BLaER1 (cell line): ENCODE measurements at regions not wholly inside any gene's neighbourhood (a gene's known extent, or its start where the extent isn't known, plus 50 kb on each side); places are given as distances from the start of the nearest gene placed in this dataset.

ENCODE experiments used
- H3K27ac ChIP-seq: shearing (Covaris generic); formaldehyde crosslinking; 2 replicates; pipeline ENCODE4 v1.8.1; 2022
- H3K27me3 ChIP-seq: shearing (Covaris generic); formaldehyde crosslinking; 2 replicates; pipeline ENCODE4 v1.8.1; 2022
- H3K36me3 ChIP-seq: shearing (Covaris generic); formaldehyde crosslinking; 2 replicates; pipeline ENCODE4 v1.8.1; 2022
- H3K4me1 ChIP-seq: shearing (Covaris generic); formaldehyde crosslinking; 2 replicates; pipeline ENCODE4 v1.8.1; 2022
- H3K4me2 ChIP-seq: shearing (Covaris generic); formaldehyde crosslinking; 2 replicates; pipeline ENCODE4 v1.8.1; 2022
- H3K4me3 ChIP-seq: shearing (Covaris generic); formaldehyde crosslinking; 2 replicates; pipeline ENCODE4 v1.8.1; 2022
- H3K9ac ChIP-seq: shearing (Covaris generic); formaldehyde crosslinking; 2 replicates; pipeline ENCODE4 v1.8.1; 2022
- H3K9me3 ChIP-seq: shearing (Covaris generic); formaldehyde crosslinking; 2 replicates; pipeline ENCODE4 v1.8.1; 2022
- H4K20me1 ChIP-seq: shearing (Covaris generic); formaldehyde crosslinking; 2 replicates; pipeline ENCODE4 v1.8.1; 2022
- Cebpa-rat ChIP-seq: shearing (Covaris generic); IDR thresholded peaks from 2 replicates; pipeline ENCODE4 v1.8.1; 2022

DNA sequence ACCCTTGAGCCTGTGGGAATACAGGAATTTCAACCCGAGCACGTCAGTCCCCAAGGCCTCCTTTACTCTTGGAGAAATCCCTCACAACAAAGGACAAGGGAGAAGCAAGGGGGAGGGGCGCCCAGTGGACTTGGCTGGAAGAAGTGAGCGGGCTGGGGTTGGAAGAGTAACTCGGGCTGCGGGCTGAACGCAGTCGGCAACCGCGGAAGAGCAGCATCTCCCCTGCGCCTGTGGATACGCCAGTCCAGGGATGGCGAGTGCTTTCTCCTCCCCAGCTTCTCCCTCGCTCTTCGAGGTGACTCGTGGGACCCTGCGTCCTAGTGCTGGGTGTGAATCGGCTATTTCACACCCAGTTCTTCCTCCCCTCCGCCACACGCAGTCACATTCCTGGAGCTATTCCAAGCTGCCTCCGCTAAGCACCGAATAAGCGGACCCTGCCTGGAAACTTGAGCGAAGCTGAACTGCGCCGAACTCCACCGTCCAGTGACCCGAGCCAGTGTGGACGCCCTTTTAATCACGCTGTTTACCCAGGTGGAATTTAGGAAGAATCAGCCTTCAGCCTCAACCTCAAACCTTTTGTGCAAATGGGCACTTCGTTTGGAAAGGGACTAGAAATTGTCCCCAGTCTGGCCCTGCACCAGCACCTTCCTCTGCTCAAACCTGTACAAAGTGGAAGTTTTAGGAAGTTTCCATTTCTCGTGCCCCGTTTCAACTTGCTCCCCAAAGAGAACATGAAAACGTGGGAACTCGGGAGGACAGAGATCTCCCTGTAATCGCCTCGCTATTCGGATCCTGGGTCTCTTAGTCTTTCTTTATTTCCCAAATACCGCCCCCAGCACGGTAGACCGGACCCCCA is 64.3 kb upstream of the WDR17 start:
- Histone ChIP-seq H3K9me3 (no peaks in the 10 kb centered on the region), H3K4me2 (peak overlapping the region; percentile 97), H3K4me3 (peak overlapping the region; percentile 68), H3K27me3 (peaks cover 12% of the 10 kb centered on the region), H3K9ac (peak overlapping the region; percentile 54; the same call in 1 of the 2 replicates), H4K20me1 (no peaks in the 10 kb centered on the region), H3K27ac (no peak overlapping the region), H3K36me3 (no peaks in the 10 kb centered on the region), H3K4me1 (peaks cover 17% of the 10 kb centered on the region)
- no peak for TF ChIP-seq Cebpa-rat

DNA sequence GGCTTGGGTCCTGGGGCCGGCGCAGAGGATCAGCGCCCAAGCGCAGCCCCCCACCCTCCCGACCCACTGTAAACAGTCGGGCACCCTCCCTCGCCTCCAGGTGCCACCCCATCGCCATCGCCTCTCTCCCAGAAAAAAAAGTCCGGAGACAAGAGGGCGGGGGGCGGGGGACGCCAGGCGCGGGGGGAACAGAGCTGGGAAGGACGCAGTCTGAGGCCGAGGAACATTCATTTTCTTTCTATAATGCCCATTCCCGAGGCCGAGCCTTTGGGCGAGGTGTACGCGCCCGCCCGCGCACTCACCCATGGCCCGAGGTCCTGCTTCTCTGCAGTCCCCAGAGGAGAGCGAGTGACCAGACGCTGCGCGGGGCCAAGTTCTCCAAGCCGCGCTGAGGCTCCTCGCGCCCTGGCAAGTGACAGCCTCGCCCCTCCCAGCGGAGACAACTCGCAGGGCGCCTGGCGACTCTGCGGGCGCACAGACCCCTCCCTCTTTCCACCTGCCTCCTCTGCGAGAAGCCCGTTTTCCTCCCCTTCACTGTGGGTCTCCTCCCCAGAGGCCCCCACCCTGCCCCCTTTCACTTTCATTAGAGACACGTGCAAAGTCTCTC is 63.5 kb upstream of the WDR17 start:
- peak overlapping the region; percentile 54; the same call in 1 of the 2 replicates for H3K9ac ChIP-seq

DNA sequence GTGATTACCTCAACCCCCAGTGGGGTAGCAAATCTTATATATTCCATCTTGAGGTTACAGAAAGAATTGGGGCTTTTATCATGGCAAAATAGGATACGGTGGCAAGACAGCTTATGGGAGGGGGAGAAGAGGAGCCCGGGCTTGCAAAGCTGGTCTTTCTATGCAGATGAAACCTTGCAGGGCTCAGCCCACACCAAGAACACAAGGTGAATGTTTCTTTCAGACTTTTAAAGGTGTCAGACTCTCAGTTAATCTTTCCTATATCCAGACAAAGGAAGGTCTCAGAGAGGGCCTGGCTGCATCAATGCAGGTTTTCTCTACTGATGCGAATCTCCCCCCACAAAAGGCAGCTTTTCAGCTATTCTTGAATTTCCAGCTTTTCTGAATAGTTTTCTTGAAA is 59.9 kb upstream of the WDR17 start:
- H3K4me1 ChIP-seq: peaks cover 24% of the 10 kb centered on the region
- H3K27me3 ChIP-seq: peaks cover 13% of the 10 kb centered on the region
- H3K36me3 ChIP-seq: no peaks in the 10 kb centered on the region
- peaks cover 8% of the 10 kb centered on the region; the same call in 1 of the 2 replicates for H3K9me3 ChIP-seq
- no peak overlapping the region for H3K4me3 ChIP-seq
- no peak overlapping the region for H3K4me2 ChIP-seq
- no peak overlapping the region for H3K27ac ChIP-seq
- no peaks in the 10 kb centered on the region for H4K20me1 ChIP-seq
- H3K9ac ChIP-seq: no peak overlapping the region
- no peak for TF ChIP-seq Cebpa-rat

More for the DNA sequence above, 63.5 kb upstream of the WDR17 start:
- Histone ChIP-seq H3K27ac (no peak overlapping the region), H4K20me1 (no peaks in the 10 kb centered on the region), H3K36me3 (no peaks in the 10 kb centered on the region), H3K27me3 (peaks cover 12% of the 10 kb centered on the region), H3K4me1 (peaks cover 17% of the 10 kb centered on the region), H3K4me3 (peak overlapping the region; percentile 68), H3K4me2 (peak overlapping the region; percentile 97), H3K9me3 (no peaks in the 10 kb centered on the region)
- no peak for TF ChIP-seq Cebpa-rat

DNA sequence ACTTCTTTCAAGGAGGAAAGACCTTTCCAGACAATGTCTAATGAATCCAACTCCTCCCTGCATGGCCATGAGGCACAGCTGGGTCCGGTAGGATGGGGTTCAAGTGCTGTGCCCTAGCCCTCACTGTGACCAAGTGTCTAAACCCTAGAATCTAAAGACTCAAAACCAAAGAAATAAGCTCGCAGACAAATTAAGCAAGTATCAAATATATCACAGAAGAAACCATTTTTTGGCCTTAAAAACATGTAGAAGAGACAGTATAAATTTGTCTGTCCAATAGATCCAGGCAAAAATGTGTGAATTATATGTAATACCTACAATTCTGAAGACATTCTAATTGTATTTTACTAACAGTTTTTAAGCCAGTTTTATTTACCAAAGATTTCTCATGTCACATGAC is 56.4 kb upstream of the WDR17 start:
- Histone ChIP-seq H3K4me3 (no peak overlapping the region), H3K36me3 (no peaks in the 10 kb centered on the region), H4K20me1 (no peaks in the 10 kb centered on the region), H3K27ac (no peak overlapping the region), H3K27me3 (0 out of 2 replicates have a peak, but pooled peaks cover 2% of the 10 kb centered on the region), H3K9me3 (peaks cover 8% of the 10 kb centered on the region; the same call in 1 of the 2 replicates), H3K4me1 (peaks cover 38% of the 10 kb centered on the region), H3K9ac (no peak overlapping the region), H3K4me2 (no peak overlapping the region)
- no peak for TF ChIP-seq Cebpa-rat

DNA sequence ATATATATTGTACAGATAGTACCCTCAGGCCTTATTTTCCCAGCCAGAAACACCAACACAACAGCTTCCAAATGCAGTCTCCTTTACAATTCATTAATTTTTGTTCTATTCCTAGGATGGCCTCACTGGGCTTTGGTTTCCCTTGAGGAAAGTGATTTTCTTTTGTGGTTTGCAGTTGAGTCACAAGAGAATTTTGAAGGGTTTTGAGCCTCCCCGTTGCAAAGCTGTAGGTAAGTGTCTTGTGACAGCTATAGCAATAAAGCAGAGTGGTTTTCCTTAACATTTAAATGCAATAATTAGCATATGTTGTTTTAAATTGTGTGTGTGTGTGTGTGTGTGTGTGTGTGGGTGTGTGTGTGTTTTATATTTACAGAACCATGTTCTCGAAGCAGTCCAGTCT is 54.1 kb upstream of the WDR17 start:
- no peak overlapping the region for H3K4me3 ChIP-seq
- peaks cover 8% of the 10 kb centered on the region; the same call in 1 of the 2 replicates for H3K9me3 ChIP-seq
- H3K36me3 ChIP-seq: no peaks in the 10 kb centered on the region
- H3K27ac ChIP-seq: no peak overlapping the region
- peaks cover 44% of the 10 kb centered on the region for H3K4me1 ChIP-seq
- no peak for TF ChIP-seq Cebpa-rat
- H3K9ac ChIP-seq: no peak overlapping the region
- H4K20me1 ChIP-seq: no peaks in the 10 kb centered on the region
- peak overlapping the region; percentile 76 for H3K4me2 ChIP-seq
- 0 out of 2 replicates have a peak, but pooled peaks cover 2% of the 10 kb centered on the region for H3K27me3 ChIP-seq

DNA sequence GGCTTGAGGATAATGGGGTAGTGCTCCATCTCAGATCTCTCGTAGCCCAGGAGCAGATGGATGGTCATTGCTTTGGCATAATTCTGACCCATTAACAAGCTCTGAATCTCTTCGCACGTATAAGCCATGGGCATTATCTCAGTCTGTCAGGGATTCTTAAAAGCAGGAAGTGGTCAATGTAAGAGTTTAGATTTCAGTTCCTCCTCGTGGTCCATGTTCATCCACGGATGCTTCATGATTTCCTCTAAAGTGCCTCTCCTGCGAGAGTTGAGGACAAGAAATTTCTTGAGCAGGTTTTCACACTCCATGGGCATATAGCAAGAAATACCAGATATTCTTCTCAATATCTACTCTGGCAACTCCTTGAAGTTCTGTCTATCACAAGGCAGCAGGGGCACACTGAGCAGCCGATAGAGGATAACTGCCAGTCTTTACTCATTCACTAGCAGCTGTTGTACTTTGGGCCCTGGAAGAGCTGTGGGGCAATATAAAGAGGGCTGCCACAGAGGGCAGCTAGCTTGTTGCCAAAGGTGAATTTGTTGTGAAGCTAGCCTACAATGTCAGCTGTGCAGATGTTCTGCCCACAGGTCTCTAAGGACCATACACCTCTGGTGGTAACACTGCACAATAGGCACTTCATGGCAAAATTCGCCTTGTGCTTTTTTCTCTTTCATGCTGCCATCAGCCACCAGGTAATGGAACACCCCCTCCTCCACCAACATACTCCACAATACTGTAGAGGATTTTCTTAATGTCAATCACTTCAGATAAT is 52.0 kb upstream of the WDR17 start:
- Histone ChIP-seq H3K4me1 (peaks cover 44% of the 10 kb centered on the region), H3K27ac (no peak overlapping the region), H3K9me3 (peaks cover 8% of the 10 kb centered on the region; the same call in 1 of the 2 replicates), H3K4me2 (peak overlapping the region; percentile 55), H3K9ac (no peak overlapping the region), H3K27me3 (0 out of 2 replicates have a peak, but pooled peaks cover 2% of the 10 kb centered on the region), H3K36me3 (no peaks in the 10 kb centered on the region), H3K4me3 (no peak overlapping the region), H4K20me1 (no peaks in the 10 kb centered on the region)
- TF ChIP-seq Cebpa-rat: no peak

DNA sequence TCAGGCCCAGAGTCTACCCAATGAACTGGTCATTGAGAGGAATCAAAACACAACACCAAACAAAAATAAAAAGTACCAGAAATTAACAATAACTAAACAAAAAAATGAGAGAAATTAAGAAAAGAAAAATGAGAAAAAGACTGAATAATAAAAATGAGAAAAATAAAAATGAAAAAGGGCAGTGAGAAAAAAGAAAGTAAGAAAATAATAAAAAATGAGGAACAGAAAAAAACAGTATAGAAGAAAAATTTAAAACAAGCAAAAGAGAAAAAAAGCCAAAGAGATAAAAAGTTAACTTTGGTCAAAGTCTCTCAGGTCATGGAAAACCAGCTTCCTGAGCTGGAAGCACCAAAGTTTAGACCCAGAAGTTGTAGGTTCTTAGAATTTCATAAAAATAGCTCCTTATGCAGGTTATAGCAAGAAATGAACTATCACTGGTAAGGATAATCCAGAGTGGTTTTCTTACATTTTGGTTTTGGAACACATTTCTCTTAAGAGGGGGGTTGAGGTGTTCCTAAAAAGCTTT is 51.0 kb upstream of the WDR17 start:
- TF ChIP-seq Cebpa-rat: no peak
- Histone ChIP-seq H3K4me1 (peaks cover 44% of the 10 kb centered on the region), H3K36me3 (no peaks in the 10 kb centered on the region), H3K9ac (no peak overlapping the region), H3K9me3 (peaks cover under 1% of the 10 kb centered on the region; the same call in 1 of the 2 replicates), H3K4me2 (no peak overlapping the region; the same call in 1 of the 2 replicates), H3K27me3 (0 out of 2 replicates have a peak, but pooled peaks cover 2% of the 10 kb centered on the region), H3K27ac (no peak overlapping the region), H3K4me3 (no peak overlapping the region), H4K20me1 (no peaks in the 10 kb centered on the region)
